ENCODE measurements at regions not wholly inside any gene's neighbourhood (a gene's known extent, or its start where the extent isn't known, plus 50 kb on each side); places are given as distances from the start of the nearest gene placed in this dataset.

GRCh38 chr6:11323666-11324452 lies 91.4 kb upstream of the NEDD9 start (continued):
- TF ChIP-seq, protein P1, sequence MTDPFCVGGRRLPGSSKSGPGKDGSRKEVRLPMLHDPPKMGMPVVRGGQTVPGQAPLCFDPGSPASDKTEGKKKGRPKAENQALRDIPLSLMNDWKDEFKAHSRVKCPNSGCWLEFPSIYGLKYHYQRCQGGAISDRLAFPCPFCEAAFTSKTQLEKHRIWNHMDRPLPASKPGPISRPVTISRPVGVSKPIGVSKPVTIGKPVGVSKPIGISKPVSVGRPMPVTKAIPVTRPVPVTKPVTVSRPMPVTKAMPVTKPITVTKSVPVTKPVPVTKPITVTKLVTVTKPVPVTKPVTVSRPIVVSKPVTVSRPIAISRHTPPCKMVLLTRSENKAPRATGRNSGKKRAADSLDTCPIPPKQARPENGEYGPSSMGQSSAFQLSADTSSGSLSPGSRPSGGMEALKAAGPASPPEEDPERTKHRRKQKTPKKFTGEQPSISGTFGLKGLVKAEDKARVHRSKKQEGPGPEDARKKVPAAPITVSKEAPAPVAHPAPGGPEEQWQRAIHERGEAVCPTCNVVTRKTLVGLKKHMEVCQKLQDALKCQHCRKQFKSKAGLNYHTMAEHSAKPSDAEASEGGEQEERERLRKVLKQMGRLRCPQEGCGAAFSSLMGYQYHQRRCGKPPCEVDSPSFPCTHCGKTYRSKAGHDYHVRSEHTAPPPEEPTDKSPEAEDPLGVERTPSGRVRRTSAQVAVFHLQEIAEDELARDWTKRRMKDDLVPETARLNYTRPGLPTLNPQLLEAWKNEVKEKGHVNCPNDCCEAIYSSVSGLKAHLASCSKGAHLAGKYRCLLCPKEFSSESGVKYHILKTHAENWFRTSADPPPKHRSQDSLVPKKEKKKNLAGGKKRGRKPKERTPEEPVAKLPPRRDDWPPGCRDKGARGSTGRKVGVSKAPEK (CRISPR knock-in tag; IDR thresholded peaks at IDR 0.05; ENCODE audit: borderline replicate concordance), result 0 out of 2 replicates have a peak, but pooled peaks have one; percentile 49
- TF ChIP-seq ZNF225 (CRISPR knock-in tag; IDR thresholded peaks at IDR 0.05), result no peak
- TF ChIP-seq ZNF331 (CRISPR knock-in tag; IDR thresholded peaks at IDR 0.05), result peak; percentile 90
- TF ChIP-seq SCMH1 (CRISPR knock-in tag; IDR thresholded peaks at IDR 0.05; ENCODE audit: borderline replicate concordance), result no peak
- TF ChIP-seq ZNF12 (CRISPR knock-in tag; IDR thresholded peaks at IDR 0.05), result peak; percentile 64; the same call in 1 of the 2 replicates
- TF ChIP-seq SP2 (CRISPR knock-in tag; IDR thresholded peaks at IDR 0.05), result no peak
- peak; percentile 79 for TF ChIP-seq TEAD3 (CRISPR knock-in tag; optimal IDR thresholded peaks at IDR 0.05; ENCODE audit: borderline replicate concordance)
- no peak for TF ChIP-seq TBP (CRISPR knock-in tag; IDR thresholded peaks at IDR 0.05)
- no peak for TF ChIP-seq NAIF1 (CRISPR knock-in tag; IDR thresholded peaks at IDR 0.05; ENCODE audit: borderline replicate concordance)
- TF ChIP-seq, protein P2, sequence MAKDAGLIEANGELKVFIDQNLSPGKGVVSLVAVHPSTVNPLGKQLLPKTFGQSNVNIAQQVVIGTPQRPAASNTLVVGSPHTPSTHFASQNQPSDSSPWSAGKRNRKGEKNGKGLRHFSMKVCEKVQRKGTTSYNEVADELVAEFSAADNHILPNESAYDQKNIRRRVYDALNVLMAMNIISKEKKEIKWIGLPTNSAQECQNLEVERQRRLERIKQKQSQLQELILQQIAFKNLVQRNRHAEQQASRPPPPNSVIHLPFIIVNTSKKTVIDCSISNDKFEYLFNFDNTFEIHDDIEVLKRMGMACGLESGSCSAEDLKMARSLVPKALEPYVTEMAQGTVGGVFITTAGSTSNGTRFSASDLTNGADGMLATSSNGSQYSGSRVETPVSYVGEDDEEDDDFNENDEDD (CRISPR knock-in tag; IDR thresholded peaks at IDR 0.05; ENCODE audit: borderline replicate concordance), result peak; percentile 96
- TF ChIP-seq RNF2 (conservative IDR thresholded peaks at IDR 0.05; ENCODE audit: low read depth), result peak; percentile 63; the same call in 1 of the 2 replicates
- no peak for TF ChIP-seq FOXM1 (CRISPR knock-in tag; IDR thresholded peaks at IDR 0.05)
- peak; percentile 78 for TF ChIP-seq ISL2 (CRISPR knock-in tag; IDR thresholded peaks at IDR 0.05)
- 0 out of 2 replicates have a peak, but pooled peaks have one; percentile 44 for TF ChIP-seq GZF1 (CRISPR knock-in tag; IDR thresholded peaks at IDR 0.05)
- TF ChIP-seq ZNF816 (CRISPR knock-in tag; IDR thresholded peaks at IDR 0.05; ENCODE audit: borderline replicate concordance), result no peak; the same call in 1 of the 2 replicates
- no peak for TF ChIP-seq TP53 (CRISPR knock-in tag; conservative IDR thresholded peaks at IDR 0.05)
- TF ChIP-seq PITX1 (CRISPR knock-in tag; IDR thresholded peaks at IDR 0.05), result peak; percentile 92
- no peak for TF ChIP-seq HNRNPLL (IDR thresholded peaks at IDR 0.05; ENCODE audit: low read depth, low read length, poor library complexity, severe bottlenecking)
- no peak for TF ChIP-seq ZC3H4 (CRISPR knock-in tag; IDR thresholded peaks at IDR 0.05; ENCODE audit: borderline replicate concordance)
- TF ChIP-seq ZNF775 (CRISPR knock-in tag; IDR thresholded peaks at IDR 0.05; ENCODE audit: borderline replicate concordance), result no peak
- TF ChIP-seq PHF21A (CRISPR knock-in tag; IDR thresholded peaks at IDR 0.05), result no peak; the same call in 1 of the 2 replicates
- TF ChIP-seq HMGXB4 (CRISPR knock-in tag; IDR thresholded peaks at IDR 0.05; ENCODE audit: borderline replicate concordance in 1 of 2, low read depth in 1 of 2), result peak in 1 of 2 experiments; percentile 77; a peak in 1 of 4 replicates
- TF ChIP-seq HNRNPK (IDR thresholded peaks at IDR 0.05; ENCODE audit: low read depth, low read length, poor library complexity, severe bottlenecking), result no peak
- TF ChIP-seq NFATC3 (CRISPR knock-in tag; IDR thresholded peaks at IDR 0.05), result peak; percentile 88; the same call in 1 of the 2 replicates
- no peak for TF ChIP-seq CBX1 (IDR thresholded peaks at IDR 0.05; ENCODE audit: low read depth)

All from HepG2 (cell line).